SK-N-SH (cell line): ENCODE measurements at regions not wholly inside any gene's neighbourhood (a gene's known extent, or its start where the extent isn't known, plus 50 kb on each side); places are given as distances from the start of the nearest gene placed in this dataset.

Experiments
- ELF1 ChIP-seq: IDR thresholded peaks from 2 replicates; pipeline ENCODE4 v1.4.0; 2012
- EP300 ChIP-seq, 2 experiments: IDR thresholded peaks; 2 replicates each; pipeline versions ENCODE4 v1.4.0 to v1.6.1; 2012; ENCODE audit warnings: borderline replicate concordance in 1 of 2, low read depth in 1 of 2, low read length in 1 of 2
- GABPA ChIP-seq: IDR thresholded peaks from 2 replicates; pipeline ENCODE4 v1.4.0; 2012; ENCODE audit warnings: low read depth, mild to moderate bottlenecking
- POLR2AphosphoS5 ChIP-seq: IDR thresholded peaks from 2 replicates; pipeline ENCODE4 v1.6.1; 2012; ENCODE audit warnings: low read depth, low read length
- RCOR1 ChIP-seq: fragments of 150-350 bp; IDR thresholded peaks from 2 replicates; pipeline ENCODE4 v1.6.1; 2017; ENCODE audit warnings: antibody characterized with exemption, low read length
- RXRA ChIP-seq: IDR thresholded peaks from 2 replicates; pipeline ENCODE4 v1.4.0; 2012; ENCODE audit warnings: low read depth, mild to moderate bottlenecking, borderline replicate concordance
- SIN3A ChIP-seq: IDR thresholded peaks from 2 replicates; pipeline ENCODE4 v1.6.1; 2012; ENCODE audit warnings: low read depth, mild to moderate bottlenecking, low read length, moderate library complexity, borderline replicate concordance
- TAF1 ChIP-seq: IDR thresholded peaks from 2 replicates; pipeline ENCODE4 v1.6.1; 2012; ENCODE audit warnings: low read depth, mild to moderate bottlenecking, low read length, moderate library complexity, borderline replicate concordance
- YY1 ChIP-seq: IDR thresholded peaks from 2 replicates; pipeline ENCODE4 v1.4.0; 2012; ENCODE audit warnings: low read depth, mild to moderate bottlenecking
- TF ChIP-seq, protein P1 (sequence below): fragments of 200-600 bp; sonication (generic); IDR thresholded peaks from 2 replicates; pipeline ENCODE4 v1.6.1; 2017; ENCODE audit warnings: antibody characterized with exemption, mild to moderate bottlenecking, moderate library complexity
- TF ChIP-seq, protein P2 (sequence below): IDR thresholded peaks from 2 replicates; pipeline ENCODE4 v1.4.0; 2012; ENCODE audit warnings: low read depth, borderline replicate concordance
- TF ChIP-seq, protein P3 (sequence below): IDR thresholded peaks from 2 replicates; pipeline ENCODE4 v1.6.1; 2012; ENCODE audit warnings: mild to moderate bottlenecking, low read depth, low read length, moderate library complexity

DNA sequence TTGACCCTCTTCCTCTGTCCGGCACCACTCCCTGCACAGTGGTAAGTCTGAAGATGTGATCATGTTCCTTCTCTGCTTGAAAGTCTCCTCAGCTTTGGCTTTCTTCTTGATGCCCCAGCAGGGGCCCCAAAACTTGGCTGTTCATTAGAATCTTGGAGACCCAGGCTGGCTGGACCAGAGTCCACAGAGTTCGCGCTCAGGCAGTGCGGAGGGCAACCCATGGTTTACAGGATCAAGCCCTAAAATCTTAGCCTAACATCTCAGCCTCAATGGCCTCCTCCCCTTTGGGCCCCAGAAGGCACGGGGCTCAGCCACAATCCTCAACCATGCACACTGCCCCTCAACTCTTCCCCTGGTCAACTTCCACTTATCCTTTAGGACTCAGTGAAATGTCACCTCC, 72.9 kb upstream of the GTSF1L start:
- no peak for TF ChIP-seq TAF1
- no peak for TF ChIP-seq RCOR1
- TF ChIP-seq, protein P1, sequence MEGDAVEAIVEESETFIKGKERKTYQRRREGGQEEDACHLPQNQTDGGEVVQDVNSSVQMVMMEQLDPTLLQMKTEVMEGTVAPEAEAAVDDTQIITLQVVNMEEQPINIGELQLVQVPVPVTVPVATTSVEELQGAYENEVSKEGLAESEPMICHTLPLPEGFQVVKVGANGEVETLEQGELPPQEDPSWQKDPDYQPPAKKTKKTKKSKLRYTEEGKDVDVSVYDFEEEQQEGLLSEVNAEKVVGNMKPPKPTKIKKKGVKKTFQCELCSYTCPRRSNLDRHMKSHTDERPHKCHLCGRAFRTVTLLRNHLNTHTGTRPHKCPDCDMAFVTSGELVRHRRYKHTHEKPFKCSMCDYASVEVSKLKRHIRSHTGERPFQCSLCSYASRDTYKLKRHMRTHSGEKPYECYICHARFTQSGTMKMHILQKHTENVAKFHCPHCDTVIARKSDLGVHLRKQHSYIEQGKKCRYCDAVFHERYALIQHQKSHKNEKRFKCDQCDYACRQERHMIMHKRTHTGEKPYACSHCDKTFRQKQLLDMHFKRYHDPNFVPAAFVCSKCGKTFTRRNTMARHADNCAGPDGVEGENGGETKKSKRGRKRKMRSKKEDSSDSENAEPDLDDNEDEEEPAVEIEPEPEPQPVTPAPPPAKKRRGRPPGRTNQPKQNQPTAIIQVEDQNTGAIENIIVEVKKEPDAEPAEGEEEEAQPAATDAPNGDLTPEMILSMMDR: no peak
- TF ChIP-seq GABPA: no peak
- no peak for TF ChIP-seq EP300 (IDR thresholded peaks at IDR 0.05; ENCODE audit: borderline replicate concordance in 1 of 2, low read depth in 1 of 2, low read length in 1 of 2)
- TF ChIP-seq SIN3A: no peak
- TF ChIP-seq, protein P2, sequence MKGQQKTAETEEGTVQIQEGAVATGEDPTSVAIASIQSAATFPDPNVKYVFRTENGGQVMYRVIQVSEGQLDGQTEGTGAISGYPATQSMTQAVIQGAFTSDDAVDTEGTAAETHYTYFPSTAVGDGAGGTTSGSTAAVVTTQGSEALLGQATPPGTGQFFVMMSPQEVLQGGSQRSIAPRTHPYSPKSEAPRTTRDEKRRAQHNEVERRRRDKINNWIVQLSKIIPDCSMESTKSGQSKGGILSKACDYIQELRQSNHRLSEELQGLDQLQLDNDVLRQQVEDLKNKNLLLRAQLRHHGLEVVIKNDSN: no peak
- TF ChIP-seq POLR2AphosphoS5: no peak
- TF ChIP-seq YY1: no peak
- TF ChIP-seq, protein P3, sequence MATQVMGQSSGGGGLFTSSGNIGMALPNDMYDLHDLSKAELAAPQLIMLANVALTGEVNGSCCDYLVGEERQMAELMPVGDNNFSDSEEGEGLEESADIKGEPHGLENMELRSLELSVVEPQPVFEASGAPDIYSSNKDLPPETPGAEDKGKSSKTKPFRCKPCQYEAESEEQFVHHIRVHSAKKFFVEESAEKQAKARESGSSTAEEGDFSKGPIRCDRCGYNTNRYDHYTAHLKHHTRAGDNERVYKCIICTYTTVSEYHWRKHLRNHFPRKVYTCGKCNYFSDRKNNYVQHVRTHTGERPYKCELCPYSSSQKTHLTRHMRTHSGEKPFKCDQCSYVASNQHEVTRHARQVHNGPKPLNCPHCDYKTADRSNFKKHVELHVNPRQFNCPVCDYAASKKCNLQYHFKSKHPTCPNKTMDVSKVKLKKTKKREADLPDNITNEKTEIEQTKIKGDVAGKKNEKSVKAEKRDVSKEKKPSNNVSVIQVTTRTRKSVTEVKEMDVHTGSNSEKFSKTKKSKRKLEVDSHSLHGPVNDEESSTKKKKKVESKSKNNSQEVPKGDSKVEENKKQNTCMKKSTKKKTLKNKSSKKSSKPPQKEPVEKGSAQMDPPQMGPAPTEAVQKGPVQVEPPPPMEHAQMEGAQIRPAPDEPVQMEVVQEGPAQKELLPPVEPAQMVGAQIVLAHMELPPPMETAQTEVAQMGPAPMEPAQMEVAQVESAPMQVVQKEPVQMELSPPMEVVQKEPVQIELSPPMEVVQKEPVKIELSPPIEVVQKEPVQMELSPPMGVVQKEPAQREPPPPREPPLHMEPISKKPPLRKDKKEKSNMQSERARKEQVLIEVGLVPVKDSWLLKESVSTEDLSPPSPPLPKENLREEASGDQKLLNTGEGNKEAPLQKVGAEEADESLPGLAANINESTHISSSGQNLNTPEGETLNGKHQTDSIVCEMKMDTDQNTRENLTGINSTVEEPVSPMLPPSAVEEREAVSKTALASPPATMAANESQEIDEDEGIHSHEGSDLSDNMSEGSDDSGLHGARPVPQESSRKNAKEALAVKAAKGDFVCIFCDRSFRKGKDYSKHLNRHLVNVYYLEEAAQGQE: no peak
- TF ChIP-seq RXRA: no peak
- no peak for TF ChIP-seq ELF1
